Activated T-helper 2 cell treated with anti-CD3 and anti-CD28 coated beads, Interferon-gamma antibody, Interleukin-2, Interleukin-4, amounts not matched to agents 10 μg/mL and 5 μg/mL and 100 μg/mL, durations not matched to agents 14 hours and 24 hours and 36 hours (primary cell): ENCODE measurements at regions not wholly inside any gene's neighbourhood (a gene's known extent, or its start where the extent isn't known, plus 50 kb on each side); places are given as distances from the start of the nearest gene placed in this dataset.

Experiments
- DNase-seq: peaks from one replicate; pipeline ENCODE4 v3.0.0; 2021; ENCODE audit warnings: low spot score
- H3K27ac Mint-ChIP-seq: one replicate; pipeline ENCODE4 v1.8.0; 2021; ENCODE audit warnings: mixed read lengths
- H3K27me3 Mint-ChIP-seq: one replicate; pipeline ENCODE4 v1.8.0; 2021; ENCODE audit warnings: low read depth, mixed read lengths
- H3K36me3 Mint-ChIP-seq: one replicate; pipeline ENCODE4 v1.8.0; 2021; ENCODE audit warnings: low read depth, mixed read lengths
- H3K4me1 Mint-ChIP-seq: one replicate; pipeline ENCODE4 v1.8.0; 2021; ENCODE audit warnings: low read depth, mixed read lengths
- H3K4me3 Mint-ChIP-seq: one replicate; pipeline ENCODE4 v1.8.0; 2021; ENCODE audit warnings: low read depth, mild to moderate bottlenecking, moderate library complexity, mixed read lengths
- H3K9me3 Mint-ChIP-seq: one replicate; pipeline ENCODE4 v1.8.0; 2021; ENCODE audit warnings: mixed read lengths
- intact Hi-C: fragments of 100-400 bp; cut with micrococcal nuclease; formaldehyde crosslinking; loops from one replicate; pipeline ENCODE4 v1.15.1; 2023

GRCh38 chr3:74353039-74353438 lies 261.4 kb downstream of the CNTN3 start:
- peaks cover 17% of the 10 kb centered on the region for H3K9me3 Mint-ChIP-seq
- H3K27me3 Mint-ChIP-seq = no peaks in the 10 kb centered on the region
- no peaks in the 10 kb centered on the region for H3K4me1 Mint-ChIP-seq
- H3K4me3 Mint-ChIP-seq = no peak overlapping the region
- no peak for DNase-seq
- intact Hi-C loops = no loop called here
- no peaks in the 10 kb centered on the region for H3K36me3 Mint-ChIP-seq
- no peak overlapping the region for H3K27ac Mint-ChIP-seq

- peaks cover 17% of the 10 kb centered on the region for H3K9me3 Mint-ChIP-seq
- intact Hi-C loops = no loop called here
- H3K36me3 Mint-ChIP-seq = no peaks in the 10 kb centered on the region
- H3K4me1 Mint-ChIP-seq = no peaks in the 10 kb centered on the region
- no peak overlapping the region for H3K27ac Mint-ChIP-seq
- no peak for DNase-seq
- H3K4me3 Mint-ChIP-seq = no peak overlapping the region
- H3K27me3 Mint-ChIP-seq = no peaks in the 10 kb centered on the region
Observed at GRCh38 chr3:74352166-74352565, 262.3 kb downstream of the CNTN3 start.

- DNase-seq = no peak
- no peak overlapping the region for H3K4me3 Mint-ChIP-seq
- H3K4me1 Mint-ChIP-seq = no peaks in the 10 kb centered on the region
- H3K36me3 Mint-ChIP-seq = no peaks in the 10 kb centered on the region
- peaks cover 19% of the 10 kb centered on the region for H3K9me3 Mint-ChIP-seq
- intact Hi-C loops = no loop called here
- no peak overlapping the region for H3K27ac Mint-ChIP-seq
- no peaks in the 10 kb centered on the region for H3K27me3 Mint-ChIP-seq
Observed at GRCh38 chr3:74351213-74351612, 263.2 kb downstream of the CNTN3 start.

GRCh38 chr3:74349015-74349414 lies 265.4 kb downstream of the CNTN3 start:
- H3K27ac Mint-ChIP-seq = no peak overlapping the region
- no peak for DNase-seq
- H3K36me3 Mint-ChIP-seq = no peaks in the 10 kb centered on the region
- H3K4me3 Mint-ChIP-seq = no peak overlapping the region
- no peaks in the 10 kb centered on the region for H3K27me3 Mint-ChIP-seq
- peaks cover 16% of the 10 kb centered on the region for H3K9me3 Mint-ChIP-seq
- no peaks in the 10 kb centered on the region for H3K4me1 Mint-ChIP-seq
- intact Hi-C loops = no loop called here

- DNase-seq = no peak
- no peak overlapping the region for H3K27ac Mint-ChIP-seq
Observed at GRCh38 chr3:74347563-74348268, 266.7 kb downstream of the CNTN3 start.

GRCh38 chr3:74346896-74347295 lies 267.6 kb downstream of the CNTN3 start:
- Mint-ChIP-seq H3K4me1 (no peaks in the 10 kb centered on the region), H3K27ac (no peak overlapping the region), H3K9me3 (peaks cover 16% of the 10 kb centered on the region), H3K27me3 (no peaks in the 10 kb centered on the region), H3K36me3 (no peaks in the 10 kb centered on the region), H3K4me3 (no peak overlapping the region)
- intact Hi-C loops = no loop called here
- DNase-seq = no peak

More at GRCh38 chr3:74347563-74348268, 266.7 kb downstream of the CNTN3 start:
- Mint-ChIP-seq H3K9me3 (peaks cover 16% of the 10 kb centered on the region), H3K27me3 (no peaks in the 10 kb centered on the region), H3K4me3 (no peak overlapping the region), H3K36me3 (no peaks in the 10 kb centered on the region), H3K4me1 (no peaks in the 10 kb centered on the region)
- intact Hi-C loops = no loop called here

- Mint-ChIP-seq H3K27ac (no peak overlapping the region), H3K9me3 (peaks cover 12% of the 10 kb centered on the region), H3K4me1 (no peaks in the 10 kb centered on the region), H3K36me3 (no peaks in the 10 kb centered on the region), H3K27me3 (no peaks in the 10 kb centered on the region), H3K4me3 (no peak overlapping the region)
- intact Hi-C loops = no loop called here
- DNase-seq = no peak
Observed at GRCh38 chr3:74345701-74346100, 268.8 kb downstream of the CNTN3 start.

- H3K4me3 Mint-ChIP-seq = no peak overlapping the region
Observed at GRCh38 chr3:74344865-74345440, 269.5 kb downstream of the CNTN3 start.

GRCh38 chr3:74343391-74343790 lies 271.1 kb downstream of the CNTN3 start:
- intact Hi-C loops = no loop called here
- Mint-ChIP-seq H3K27ac (no peak overlapping the region), H3K27me3 (no peaks in the 10 kb centered on the region), H3K36me3 (no peaks in the 10 kb centered on the region), H3K4me1 (no peaks in the 10 kb centered on the region), H3K4me3 (no peak overlapping the region), H3K9me3 (peaks cover 20% of the 10 kb centered on the region)
- no peak for DNase-seq

More at GRCh38 chr3:74344865-74345440, 269.5 kb downstream of the CNTN3 start:
- peaks cover 10% of the 10 kb centered on the region for H3K9me3 Mint-ChIP-seq
- H3K27me3 Mint-ChIP-seq = no peaks in the 10 kb centered on the region
- intact Hi-C loops = no loop called here
- no peak for DNase-seq
- no peak overlapping the region for H3K27ac Mint-ChIP-seq
- no peaks in the 10 kb centered on the region for H3K4me1 Mint-ChIP-seq
- H3K36me3 Mint-ChIP-seq = no peaks in the 10 kb centered on the region

GRCh38 chr3:74338998-74339397 lies 275.5 kb downstream of the CNTN3 start:
- no peak overlapping the region for H3K4me3 Mint-ChIP-seq
- peaks cover 15% of the 10 kb centered on the region for H3K9me3 Mint-ChIP-seq
- H3K27me3 Mint-ChIP-seq = no peaks in the 10 kb centered on the region
- H3K27ac Mint-ChIP-seq = no peak overlapping the region
- DNase-seq = no peak
- H3K4me1 Mint-ChIP-seq = no peaks in the 10 kb centered on the region
- no peaks in the 10 kb centered on the region for H3K36me3 Mint-ChIP-seq
- intact Hi-C loops = no loop called here

- H3K9me3 Mint-ChIP-seq = peaks cover 10% of the 10 kb centered on the region
- no peak overlapping the region for H3K4me3 Mint-ChIP-seq
- H3K27me3 Mint-ChIP-seq = no peaks in the 10 kb centered on the region
- intact Hi-C loops = no loop called here
- H3K27ac Mint-ChIP-seq = no peak overlapping the region
- H3K4me1 Mint-ChIP-seq = no peaks in the 10 kb centered on the region
- DNase-seq = no peak
- H3K36me3 Mint-ChIP-seq = no peaks in the 10 kb centered on the region
Observed at GRCh38 chr3:74332165-74332564, 282.3 kb downstream of the CNTN3 start.

GRCh38 chr3:74331711-74332110 lies 282.7 kb downstream of the CNTN3 start:
- H3K4me3 Mint-ChIP-seq = no peak overlapping the region
- H3K36me3 Mint-ChIP-seq = no peaks in the 10 kb centered on the region
- intact Hi-C loops = no loop called here
- peaks cover 10% of the 10 kb centered on the region for H3K9me3 Mint-ChIP-seq
- no peak for DNase-seq
- no peaks in the 10 kb centered on the region for H3K27me3 Mint-ChIP-seq
- H3K4me1 Mint-ChIP-seq = no peaks in the 10 kb centered on the region
- no peak overlapping the region for H3K27ac Mint-ChIP-seq

- intact Hi-C loops = no loop called here
- H3K4me1 Mint-ChIP-seq = no peaks in the 10 kb centered on the region
- H3K27ac Mint-ChIP-seq = no peak overlapping the region
- DNase-seq = no peak
- H3K27me3 Mint-ChIP-seq = no peaks in the 10 kb centered on the region
- H3K9me3 Mint-ChIP-seq = peaks cover 5% of the 10 kb centered on the region
- H3K36me3 Mint-ChIP-seq = no peaks in the 10 kb centered on the region
- H3K4me3 Mint-ChIP-seq = no peak overlapping the region
Observed at GRCh38 chr3:74329096-74329495, 285.4 kb downstream of the CNTN3 start.
